GM18951 (cell line): ENCODE measurements at regions not wholly inside any gene's neighbourhood (a gene's known extent, or its start where the extent isn't known, plus 50 kb on each side); places are given as distances from the start of the nearest gene placed in this dataset.

ENCODE experiments used
- POLR2A ChIP-seq: IDR thresholded peaks from 4 replicates; pipeline ENCODE4 v1.6.1; 2011; ENCODE audit warnings: mild to moderate bottlenecking; ENCODE audit not compliant: insufficient read length, insufficient read depth; ENCODE audit errors: extremely low read depth
- in situ Hi-C: fragments of 300-500 bp; cut with MboI; formaldehyde crosslinking; loops from one replicate; pipeline ENCODE4 v1.12.0; 2022; ENCODE audit warnings: low sequenced_read_pairs, mixed read lengths, inconsistent platforms; ENCODE audit not compliant: unreplicated experiment

- TF ChIP-seq POLR2A: no peak
- in situ Hi-C loops: no loop called here
These were observed 80.1 kb upstream of the ARHGEF3 start for GRCh38 chr3:56881841-56882240.

DNA sequence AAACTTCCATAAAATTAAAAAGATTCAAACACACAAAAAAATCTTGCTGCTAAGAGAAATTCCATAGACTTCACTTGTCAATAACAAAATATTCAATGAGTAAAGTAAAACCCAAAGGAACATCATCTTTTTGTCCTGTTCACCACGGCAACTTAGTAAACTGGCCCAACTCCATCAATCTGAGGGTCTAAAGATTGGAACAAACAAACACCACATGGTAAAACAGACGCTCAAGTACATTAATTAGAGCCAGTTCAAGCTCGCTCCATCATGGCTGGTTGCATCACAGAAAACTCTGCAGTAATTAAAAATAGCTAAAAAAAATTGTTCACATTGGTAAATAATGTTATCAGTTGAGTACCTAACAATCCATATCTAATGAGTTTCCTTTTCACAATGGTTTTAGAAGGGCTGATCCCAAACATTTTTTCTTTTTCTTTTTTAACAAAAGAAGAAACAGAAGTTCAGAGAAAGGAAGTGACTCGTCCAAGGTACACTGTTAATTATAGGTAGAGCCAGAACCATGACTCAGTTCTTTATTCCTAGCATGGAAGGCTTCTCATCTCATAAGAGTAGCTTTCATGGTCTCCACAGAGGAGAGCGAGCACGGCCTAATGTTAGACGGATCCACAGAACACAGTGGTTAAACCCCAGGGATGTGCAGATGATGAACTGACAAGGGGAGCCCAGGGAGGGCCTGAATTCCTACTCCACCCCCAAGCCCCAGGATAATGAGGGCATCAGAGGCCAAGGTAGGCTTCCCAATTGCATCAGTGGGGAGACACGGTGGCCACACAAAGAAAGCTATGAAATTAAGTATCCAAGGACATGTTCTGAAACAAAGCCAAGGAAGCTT, 79.2 kb upstream of the ARHGEF3 start:
- in situ Hi-C loops: no loop called here
- no peak for TF ChIP-seq POLR2A

- no peak for TF ChIP-seq POLR2A
- in situ Hi-C loops: no loop called here
These were observed 77.9 kb upstream of the ARHGEF3 start for GRCh38 chr3:56879436-56880215.

- in situ Hi-C loops: no loop called here
These were observed 76.3 kb upstream of the ARHGEF3 start for GRCh38 chr3:56878074-56878473.

GRCh38 chr3:56876916-56877315, 75.2 kb upstream of the ARHGEF3 start:
- no peak for TF ChIP-seq POLR2A
- in situ Hi-C loops: no loop called here

More at GRCh38 chr3:56878074-56878473, 76.3 kb upstream of the ARHGEF3 start:
- TF ChIP-seq POLR2A: no peak

GRCh38 chr3:56874269-56874668, 72.5 kb upstream of the ARHGEF3 start:
- TF ChIP-seq POLR2A: no peak
- in situ Hi-C loops: no loop called here

GRCh38 chr3:56870436-56870835, 68.7 kb upstream of the ARHGEF3 start:
- in situ Hi-C loops: no loop called here
- no peak for TF ChIP-seq POLR2A

DNA sequence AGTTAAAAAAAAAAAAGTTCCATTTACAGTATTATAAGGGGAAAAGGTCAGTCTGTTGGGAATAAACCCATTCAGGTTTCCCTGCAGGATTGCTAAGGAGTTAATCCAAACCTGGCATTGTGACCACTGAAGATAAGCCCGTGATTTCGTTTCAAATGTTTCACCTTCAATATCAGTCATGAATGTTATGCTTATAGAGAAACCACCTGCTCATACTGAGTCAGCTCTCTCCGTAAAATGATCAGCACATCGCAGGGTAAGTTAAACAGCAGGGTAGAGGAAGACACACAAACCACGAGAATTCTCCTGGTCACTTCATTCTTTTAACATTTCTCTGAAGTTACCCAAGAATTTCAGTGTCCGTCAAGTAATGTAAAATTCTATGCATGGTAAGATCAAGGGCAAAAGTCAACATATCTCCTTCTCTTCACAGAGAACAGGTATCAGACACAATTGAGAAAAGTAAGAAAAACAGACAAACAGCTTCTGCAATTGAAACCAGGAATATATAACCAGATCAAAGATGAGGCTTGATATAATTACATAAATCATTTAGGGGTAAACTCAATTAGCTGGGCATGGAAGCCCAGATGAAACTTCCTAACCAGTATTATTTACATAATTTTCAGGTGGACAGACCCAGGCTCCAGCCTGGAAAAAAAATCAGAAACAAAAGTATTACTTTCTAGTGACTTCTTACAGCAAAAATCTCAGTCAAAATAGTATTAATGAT, 67.6 kb upstream of the ARHGEF3 start:
- TF ChIP-seq POLR2A: no peak
- in situ Hi-C loops: no loop called here

- TF ChIP-seq POLR2A: no peak
- in situ Hi-C loops: no loop called here
These were observed 67.0 kb upstream of the ARHGEF3 start for GRCh38 chr3:56868706-56869105.

DNA sequence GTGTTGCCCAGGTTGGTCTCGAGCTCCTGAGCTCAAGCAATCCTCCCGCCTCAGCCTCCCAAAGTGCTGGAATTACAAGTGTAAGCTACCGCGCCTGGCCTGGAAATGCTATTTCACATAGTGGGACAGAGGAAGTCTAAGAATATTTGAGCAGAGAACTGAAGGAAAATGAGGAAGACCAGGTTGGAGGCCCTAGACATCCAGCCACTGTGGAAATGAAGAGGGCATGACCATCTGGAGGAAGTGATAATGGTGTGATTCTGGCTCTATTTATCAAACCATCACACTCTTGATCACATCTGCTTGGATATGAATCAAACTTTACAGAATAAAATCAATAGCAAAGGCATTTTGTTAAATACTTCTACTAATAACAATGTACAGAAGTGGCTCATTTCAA, 65.9 kb upstream of the ARHGEF3 start:
- in situ Hi-C loops: no loop called here
- TF ChIP-seq POLR2A: no peak

DNA sequence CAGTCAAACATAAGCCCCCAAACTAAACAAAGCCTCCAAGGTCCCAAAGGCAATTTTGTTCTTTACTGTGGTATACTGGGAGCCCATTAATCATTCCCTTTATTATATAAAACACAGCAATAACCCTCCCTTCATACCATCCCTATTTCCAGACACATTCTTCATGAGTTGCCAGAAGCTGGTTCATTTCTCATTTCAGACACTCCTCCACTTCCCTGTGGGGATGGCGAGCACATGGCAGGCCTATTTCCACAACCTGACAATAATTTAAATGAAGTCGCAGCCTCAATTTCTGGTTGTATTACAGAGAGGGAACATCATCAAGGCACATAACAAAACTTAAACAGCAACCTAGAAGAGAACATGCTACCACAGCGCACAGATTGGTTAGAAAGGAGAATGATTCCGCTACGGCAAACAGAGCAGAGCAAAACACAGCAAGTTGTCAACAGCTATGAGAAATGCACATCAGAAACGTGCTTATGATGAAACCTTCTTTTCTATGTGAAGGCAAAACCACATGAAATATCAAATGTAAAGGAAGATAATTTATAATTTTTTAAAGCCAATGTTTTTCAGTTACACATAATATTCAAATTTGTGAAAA, 63.3 kb upstream of the ARHGEF3 start:
- in situ Hi-C loops: no loop called here
- TF ChIP-seq POLR2A: no peak

- in situ Hi-C loops: no loop called here
- TF ChIP-seq POLR2A: no peak
These were observed 62.3 kb upstream of the ARHGEF3 start for GRCh38 chr3:56864090-56864489.

- in situ Hi-C loops: no loop called here
- TF ChIP-seq POLR2A: no peak
These were observed 60.8 kb upstream of the ARHGEF3 start for GRCh38 chr3:56862352-56863062.

GRCh38 chr3:56861511-56861910, 59.8 kb upstream of the ARHGEF3 start:
- no peak for TF ChIP-seq POLR2A
- in situ Hi-C loops: no loop called here
